HFFc6 (cell line): ENCODE measurements at regions not wholly inside any gene's neighbourhood (a gene's known extent, or its start where the extent isn't known, plus 50 kb on each side); places are given as distances from the start of the nearest gene placed in this dataset.

Experiments
- DNase-seq: peaks from one replicate; pipeline ENCODE4 v3.0.0-alpha.2; 2018
- H3K27ac Mint-ChIP-seq: 2 replicates; pipeline ENCODE4 v1.8.0; 2020; ENCODE audit warnings: mild to moderate bottlenecking, mixed read lengths
- H3K27me3 Mint-ChIP-seq: 2 replicates; pipeline ENCODE4 v1.8.0; 2021; ENCODE audit warnings: mild to moderate bottlenecking, moderate library complexity, mixed read lengths; ENCODE audit not compliant: insufficient read depth
- H3K36me3 Mint-ChIP-seq: 2 replicates; pipeline ENCODE4 v1.8.0; 2021; ENCODE audit warnings: low read depth, mixed read lengths
- H3K4me1 Mint-ChIP-seq: 2 replicates; pipeline ENCODE4 v1.8.0; 2020; ENCODE audit warnings: low read depth, mixed read lengths
- H3K4me3 Mint-ChIP-seq: 2 replicates; pipeline ENCODE4 v1.8.0; 2020; ENCODE audit warnings: mild to moderate bottlenecking, moderate library complexity, mixed read lengths
- H3K9me3 Mint-ChIP-seq: 2 replicates; pipeline ENCODE4 v1.8.0; 2020; ENCODE audit warnings: mild to moderate bottlenecking, mixed read lengths
- CTCF ChIP-seq: fragments of 200-600 bp; sonication (generic); IDR thresholded peaks from 2 replicates; pipeline ENCODE4 v1.5.0; 2021; ENCODE audit warnings: antibody characterized with exemption, mild to moderate bottlenecking

DNA sequence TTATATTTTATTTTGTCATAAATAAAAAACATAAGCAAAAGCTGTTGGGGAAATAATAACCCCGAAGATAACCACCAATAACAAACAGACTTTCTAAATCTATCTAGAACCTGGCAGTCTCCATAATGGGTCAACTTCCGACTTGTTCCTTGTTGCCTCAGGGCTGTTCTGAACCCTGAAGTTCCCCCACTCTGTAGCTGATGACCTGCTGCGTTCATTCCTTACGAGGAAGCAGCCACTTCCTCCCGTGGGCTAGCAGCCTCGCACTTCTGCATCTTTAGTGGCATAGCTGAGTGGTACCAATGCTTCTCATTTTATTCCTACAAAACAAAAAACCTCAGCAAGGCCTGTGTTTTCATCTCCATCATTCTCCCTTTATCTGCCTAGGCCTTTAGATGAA lies 103.0 kb downstream of the PLEKHG1 start:
- Mint-ChIP-seq H3K4me1 (no peaks in the 10 kb centered on the region), H3K27ac (no peak overlapping the region), H3K9me3 (no peaks in the 10 kb centered on the region), H3K4me3 (no peak overlapping the region), H3K27me3 (no peaks in the 10 kb centered on the region; the same call in 1 of the 2 replicates), H3K36me3 (no peaks in the 10 kb centered on the region)
- DNase-seq, result no peak
- TF ChIP-seq CTCF, result no peak

DNA sequence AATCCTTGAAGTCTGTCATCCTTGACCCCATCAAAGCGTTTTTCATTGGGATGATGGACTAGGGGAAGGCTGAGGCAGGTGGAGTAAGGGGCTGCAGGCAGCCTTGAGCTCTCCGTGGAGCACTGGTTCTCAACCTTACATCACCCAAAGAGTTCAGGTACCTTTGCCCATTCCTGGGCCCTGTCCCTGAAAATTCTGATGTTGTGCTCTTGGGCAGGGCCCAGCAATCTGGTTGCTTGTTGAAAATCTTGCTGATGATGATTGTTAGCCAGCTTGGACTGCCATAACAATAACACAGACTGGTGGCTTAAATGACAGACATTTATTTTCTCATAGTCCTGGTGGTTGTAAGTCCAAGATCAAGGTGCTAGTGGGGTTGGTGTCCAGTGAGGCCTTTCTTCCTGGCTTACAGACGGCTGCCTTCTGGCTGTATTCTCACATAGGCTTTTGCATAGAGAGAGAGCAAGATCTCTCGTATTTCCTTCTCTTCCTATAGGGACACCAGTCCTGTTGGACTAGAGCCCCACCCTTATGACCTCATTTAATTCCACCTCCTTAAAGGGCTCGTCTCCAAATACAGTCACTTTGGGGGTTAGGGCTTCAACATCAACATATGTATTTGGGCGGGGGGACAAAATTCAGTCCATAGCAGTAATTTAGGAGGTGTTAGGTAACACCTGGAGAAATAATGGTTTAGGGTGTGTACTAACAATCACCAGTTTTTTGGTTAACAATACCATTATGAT lies 104.9 kb downstream of the PLEKHG1 start:
- no peak overlapping the region for H3K27ac Mint-ChIP-seq

GRCh38 chr6:150705392-150705791 lies 105.7 kb downstream of the PLEKHG1 start:
- H3K27me3 Mint-ChIP-seq, result no peaks in the 10 kb centered on the region; the same call in 1 of the 2 replicates
- no peaks in the 10 kb centered on the region for H3K9me3 Mint-ChIP-seq
- no peaks in the 10 kb centered on the region for H3K4me1 Mint-ChIP-seq
- no peak overlapping the region for H3K27ac Mint-ChIP-seq
- no peak for DNase-seq
- no peak for TF ChIP-seq CTCF
- no peaks in the 10 kb centered on the region for H3K36me3 Mint-ChIP-seq
- no peak overlapping the region for H3K4me3 Mint-ChIP-seq

More for the DNA sequence above, 104.9 kb downstream of the PLEKHG1 start:
- TF ChIP-seq CTCF, result no peak
- no peak for DNase-seq
- no peaks in the 10 kb centered on the region; the same call in 1 of the 2 replicates for H3K27me3 Mint-ChIP-seq
- H3K4me3 Mint-ChIP-seq, result no peak overlapping the region
- H3K9me3 Mint-ChIP-seq, result no peaks in the 10 kb centered on the region
- no peaks in the 10 kb centered on the region for H3K4me1 Mint-ChIP-seq
- H3K36me3 Mint-ChIP-seq, result no peaks in the 10 kb centered on the region

DNA sequence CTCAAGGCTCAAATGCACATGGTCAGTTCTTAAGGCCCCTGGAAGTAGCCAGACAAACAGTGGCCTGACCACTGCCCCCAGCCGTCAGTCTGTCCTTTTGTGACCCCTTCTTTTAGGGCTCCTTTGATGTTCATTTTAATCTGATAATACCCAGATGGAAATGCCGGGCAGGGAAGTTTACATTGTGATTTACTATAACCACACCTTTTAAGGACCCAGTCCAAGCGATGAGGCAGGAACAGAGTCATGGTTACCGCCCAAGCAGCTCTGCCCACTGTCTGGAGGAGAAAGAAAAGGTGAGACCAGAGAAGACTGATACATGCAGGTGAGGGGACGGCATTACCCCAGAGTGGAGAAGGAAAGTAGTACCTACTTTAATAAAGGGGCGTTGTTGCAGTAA lies 110.6 kb downstream of the PLEKHG1 start:
- no peak for TF ChIP-seq CTCF
- no peak for DNase-seq
- no peak overlapping the region for H3K27ac Mint-ChIP-seq
- no peaks in the 10 kb centered on the region for H3K9me3 Mint-ChIP-seq
- H3K27me3 Mint-ChIP-seq, result peaks cover 5% of the 10 kb centered on the region
- no peaks in the 10 kb centered on the region for H3K4me1 Mint-ChIP-seq
- H3K36me3 Mint-ChIP-seq, result no peaks in the 10 kb centered on the region
- no peak overlapping the region for H3K4me3 Mint-ChIP-seq

DNA sequence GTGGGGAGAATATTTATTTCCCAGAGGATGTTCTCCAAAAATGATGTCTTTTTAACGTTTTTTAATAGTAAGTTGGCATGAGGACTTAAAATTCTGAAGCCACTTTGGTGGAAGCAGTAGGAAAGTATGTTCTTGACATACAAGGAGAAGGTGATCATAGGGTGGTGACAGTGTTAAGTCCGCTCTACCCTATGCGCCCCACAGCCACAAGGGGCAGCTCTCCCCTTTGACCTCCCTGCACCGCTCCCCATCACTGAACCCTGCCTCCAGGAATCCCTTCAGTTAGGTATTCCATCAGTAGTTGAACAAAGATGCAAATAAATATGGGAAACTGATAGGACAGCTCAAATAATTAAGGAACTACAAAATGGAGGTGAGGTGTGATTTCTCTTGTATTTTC lies 111.4 kb downstream of the PLEKHG1 start:
- H3K36me3 Mint-ChIP-seq, result no peaks in the 10 kb centered on the region
- no peak overlapping the region for H3K4me3 Mint-ChIP-seq
- DNase-seq, result no peak
- no peak for TF ChIP-seq CTCF
- H3K4me1 Mint-ChIP-seq, result no peaks in the 10 kb centered on the region
- no peak overlapping the region for H3K27ac Mint-ChIP-seq
- H3K9me3 Mint-ChIP-seq, result no peaks in the 10 kb centered on the region
- peaks cover 5% of the 10 kb centered on the region for H3K27me3 Mint-ChIP-seq
